Fibroblast of skin of right quadriceps (primary cell): ENCODE measurements at regions not wholly inside any gene's neighbourhood (a gene's known extent, or its start where the extent isn't known, plus 50 kb on each side); places are given as distances from the start of the nearest gene placed in this dataset.
A peak's percentile ranks its signal among the peaks of the same experiment; 100 is the strongest.
"Not testable (repeated sequence)": the region's sequence is repeated elsewhere in the genome, so short reads cannot be mapped to it uniquely, and the experiment has no call there.

Experiments
- DNase-seq: peaks from one replicate; pipeline ENCODE4 v3.0.0-alpha.2; 2013

DNA sequence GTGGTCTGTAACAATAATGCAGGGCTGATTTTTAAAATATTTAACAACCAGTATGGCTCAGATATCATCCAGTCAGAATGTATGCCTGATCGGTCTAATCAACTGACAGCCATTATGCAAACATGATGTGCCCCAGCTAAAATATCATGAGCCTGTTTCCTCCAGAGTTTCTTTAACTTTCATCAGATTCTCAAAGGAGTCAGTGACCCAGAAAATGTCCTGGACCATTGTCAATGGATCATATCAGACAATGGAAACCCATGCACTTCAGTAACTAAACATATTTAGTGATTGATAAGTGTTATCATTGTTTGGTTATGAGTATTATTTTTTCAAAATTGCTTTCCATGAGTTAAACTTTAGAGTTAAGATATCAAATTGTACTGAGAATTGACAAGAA is 173.5 kb downstream of the LMBRD1 start:
- DNase-seq, result no peak

DNA sequence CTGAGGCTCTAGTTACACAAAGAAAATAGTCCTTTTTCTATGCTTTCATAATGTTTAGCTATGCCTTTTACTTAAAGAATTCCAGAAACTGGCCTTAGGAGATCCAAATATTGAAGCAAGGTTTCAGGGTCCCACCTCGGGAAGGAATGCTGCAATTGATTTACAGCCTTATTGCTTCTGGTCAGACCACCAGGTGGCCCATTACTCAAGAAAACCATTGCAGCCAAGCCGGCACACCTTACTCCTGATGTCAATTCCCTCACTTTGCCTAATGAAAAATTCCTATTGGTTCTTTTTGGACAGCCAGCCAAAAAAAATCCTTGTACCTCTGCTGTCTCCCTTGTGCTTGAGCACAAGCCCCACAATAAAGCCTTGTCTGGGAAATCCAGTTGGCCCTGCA is 173.9 kb downstream of the LMBRD1 start:
- no peak for DNase-seq

- no peak for DNase-seq
Measured at GRCh38 chr6:69622230-69622629, 174.6 kb downstream of the LMBRD1 start.

DNA sequence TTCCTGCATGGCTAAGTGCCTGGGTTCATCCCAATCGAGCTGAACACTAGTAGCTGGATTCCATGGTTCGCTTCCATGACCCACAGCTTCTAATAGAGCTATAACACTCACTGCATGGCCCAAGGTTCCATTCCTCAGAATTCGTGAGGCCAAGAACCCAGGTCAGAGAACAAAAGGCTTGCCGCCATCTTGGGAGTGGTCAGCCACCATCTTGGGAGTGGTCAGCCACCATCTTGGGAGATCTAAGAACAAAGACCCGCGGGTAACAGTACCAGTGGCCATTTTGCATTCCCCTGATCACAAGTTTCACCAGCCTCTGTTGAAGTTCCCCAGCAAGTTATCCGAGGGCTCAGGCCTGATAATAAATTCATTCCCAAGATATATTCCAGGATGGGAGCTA is 179.6 kb downstream of the LMBRD1 start:
- DNase-seq, result no peak

DNA sequence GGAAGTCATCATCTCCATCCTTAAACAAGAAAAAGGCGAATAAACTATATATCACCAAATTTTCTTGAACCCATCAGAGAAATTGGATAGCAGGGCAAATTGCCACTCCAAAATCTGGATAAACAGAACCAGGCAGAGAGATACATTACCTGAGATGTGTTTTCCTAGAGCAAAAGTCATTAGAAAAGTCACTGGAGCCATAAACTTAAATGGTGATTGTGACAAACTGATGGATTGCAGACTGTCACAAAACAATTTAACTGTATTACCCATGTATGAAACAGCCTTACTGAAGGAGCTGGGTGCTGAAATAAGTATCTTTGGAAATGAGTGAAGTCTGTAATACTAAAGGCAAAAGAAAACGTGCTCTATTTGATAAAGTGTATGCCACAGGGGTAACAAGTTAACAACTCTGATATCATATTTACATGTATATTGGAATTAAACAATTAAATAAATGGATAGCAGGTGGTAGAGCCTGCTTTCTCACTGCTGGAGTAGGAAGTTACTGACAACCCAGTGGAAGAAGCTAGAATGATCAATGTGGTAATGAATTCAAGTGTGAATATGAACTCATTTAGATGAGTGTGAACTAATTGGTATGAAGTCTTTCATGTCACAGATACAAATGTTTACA is 186.9 kb downstream of the LMBRD1 start:
- DNase-seq, result no peak

- no peak for DNase-seq
Measured at GRCh38 chr6:69601132-69601531, 195.7 kb downstream of the LMBRD1 start.

- no peak for DNase-seq
Measured at GRCh38 chr6:69594405-69594804, 202.4 kb downstream of the LMBRD1 start.

- no peak for DNase-seq
Measured at GRCh38 chr6:69593706-69594105, 203.1 kb downstream of the LMBRD1 start.

DNA sequence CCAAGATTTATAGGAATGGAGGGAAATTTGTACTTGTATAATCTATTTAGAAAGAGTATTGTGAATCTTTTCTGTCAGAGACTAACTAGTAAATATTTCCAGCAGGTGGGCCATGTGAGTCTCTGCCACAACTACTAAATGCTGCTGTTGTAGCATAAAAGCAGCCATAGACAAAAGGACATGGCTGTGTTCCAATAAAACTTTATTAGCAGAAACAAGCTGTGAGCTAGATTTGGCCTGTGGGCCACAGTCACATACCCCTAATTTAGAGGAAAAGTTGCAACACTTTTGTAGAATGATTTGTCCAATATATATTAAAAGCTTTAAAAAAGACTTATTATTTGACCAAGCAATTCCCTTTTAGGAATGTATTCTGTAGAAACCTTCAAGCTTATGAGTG is 207.2 kb downstream of the LMBRD1 start:
- DNase-seq, result no peak

GRCh38 chr6:69584913-69585729 is 211.7 kb downstream of the LMBRD1 start:
- DNase-seq, result peak; percentile 65

DNA sequence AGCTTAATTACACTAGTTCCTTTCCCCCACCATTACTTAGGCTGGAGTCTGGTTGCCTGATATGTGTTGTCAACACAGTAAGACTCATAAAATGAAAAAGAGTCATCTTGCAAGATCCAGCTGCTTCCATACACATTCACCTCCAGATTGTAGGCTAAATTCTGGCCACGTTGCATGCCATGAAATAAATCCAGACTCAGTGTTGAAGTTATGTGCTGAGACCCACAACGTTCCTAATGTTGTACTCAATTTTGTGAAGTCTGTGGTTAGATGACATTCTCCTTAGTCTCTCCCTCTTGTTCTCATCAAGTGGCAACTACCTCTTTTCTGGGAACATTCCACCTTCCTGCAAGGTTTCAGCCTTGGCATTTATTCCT is 212.3 kb downstream of the LMBRD1 start:
- peak; percentile 86 for DNase-seq

DNA sequence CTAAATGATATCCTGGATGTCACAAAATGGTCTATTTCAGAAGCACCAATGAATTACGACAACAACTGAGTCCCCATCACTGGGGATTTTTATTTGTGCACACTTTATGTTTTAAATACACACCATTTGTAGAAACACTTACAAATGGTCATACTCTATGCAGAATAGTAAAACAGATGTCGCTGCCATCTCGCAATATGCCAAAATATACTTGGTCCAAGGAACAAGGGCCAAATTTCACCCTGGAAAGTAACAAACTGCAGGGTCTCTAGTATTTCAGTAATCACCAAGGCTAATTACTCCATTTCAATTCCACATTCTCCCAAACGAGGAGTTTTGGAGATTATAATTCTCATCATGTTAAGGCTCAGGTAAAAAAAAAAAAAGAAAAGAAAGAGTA is 215.2 kb downstream of the LMBRD1 start:
- DNase-seq, result no peak

GRCh38 chr6:69580706-69581105 is 216.1 kb downstream of the LMBRD1 start:
- no peak for DNase-seq

DNA sequence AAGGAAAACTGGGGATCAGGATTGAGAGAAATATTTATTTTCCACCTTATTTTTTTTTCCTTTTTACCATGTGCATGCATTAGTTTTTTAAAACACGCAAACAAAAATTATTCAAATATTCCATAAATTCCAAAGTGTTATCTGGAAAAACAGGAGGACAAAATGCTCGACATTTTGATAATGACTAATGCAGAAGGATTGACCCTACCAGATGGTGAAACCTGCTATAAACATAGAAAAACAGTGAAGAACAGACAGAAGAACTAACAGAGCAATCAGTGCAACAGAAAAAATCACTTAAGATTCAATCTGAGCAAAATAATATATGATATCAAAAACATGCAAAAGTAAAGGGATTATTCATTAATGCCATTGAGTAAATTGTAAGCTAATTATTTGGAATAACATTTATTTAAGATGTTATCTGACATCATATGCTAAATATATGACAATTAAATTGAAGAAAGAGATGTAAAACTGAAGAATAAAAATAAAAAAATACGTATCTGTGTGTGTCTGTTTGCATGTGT is 218.4 kb downstream of the LMBRD1 start:
- peak; percentile 23 for DNase-seq

DNA sequence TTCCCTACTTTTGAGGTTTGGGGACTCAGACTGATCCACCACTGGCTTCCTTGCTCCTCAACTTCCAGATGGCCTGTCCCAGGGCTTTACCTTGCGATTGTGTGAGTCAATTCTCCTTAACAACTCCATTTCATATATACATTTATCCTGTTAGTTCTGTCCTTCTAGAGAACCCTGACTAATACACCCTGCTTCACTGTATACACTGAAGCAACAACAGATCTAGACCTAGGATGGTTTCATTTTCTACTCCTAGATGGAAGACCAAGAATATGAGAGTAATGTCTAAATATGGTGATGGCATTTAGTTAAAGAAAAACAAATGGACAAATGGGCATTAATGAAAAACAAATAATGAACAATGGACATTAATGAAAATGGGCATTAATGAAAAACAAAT is 225.6 kb downstream of the LMBRD1 start:
- no peak for DNase-seq

- DNase-seq, result peak; percentile 39
Measured at GRCh38 chr6:69570106-69570505, 226.7 kb downstream of the LMBRD1 start.

GRCh38 chr6:69560597-69560996 is 236.2 kb downstream of the LMBRD1 start:
- DNase-seq, result not testable (repeated sequence)

- DNase-seq, result no peak
Measured at GRCh38 chr6:69555088-69555638, 241.6 kb downstream of the LMBRD1 start.

DNA sequence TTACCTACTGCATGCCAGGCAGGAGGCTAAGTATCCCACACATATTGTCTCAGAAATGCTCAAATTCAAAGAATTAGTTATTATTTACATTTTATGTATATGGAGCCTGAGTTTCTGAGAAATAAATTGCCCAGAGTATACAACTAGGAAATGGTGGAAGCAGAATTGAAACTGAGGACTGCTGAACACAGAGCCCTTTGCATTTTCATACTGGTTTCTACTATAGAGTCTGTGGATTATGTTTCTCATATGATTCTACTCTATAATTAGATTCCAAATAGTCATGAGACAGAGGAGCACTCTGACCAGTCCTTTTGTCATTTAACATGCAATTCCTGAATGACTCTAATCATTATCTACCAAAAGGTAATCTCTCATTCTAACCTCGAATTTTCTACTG is 254.3 kb downstream of the LMBRD1 start:
- no peak for DNase-seq

DNA sequence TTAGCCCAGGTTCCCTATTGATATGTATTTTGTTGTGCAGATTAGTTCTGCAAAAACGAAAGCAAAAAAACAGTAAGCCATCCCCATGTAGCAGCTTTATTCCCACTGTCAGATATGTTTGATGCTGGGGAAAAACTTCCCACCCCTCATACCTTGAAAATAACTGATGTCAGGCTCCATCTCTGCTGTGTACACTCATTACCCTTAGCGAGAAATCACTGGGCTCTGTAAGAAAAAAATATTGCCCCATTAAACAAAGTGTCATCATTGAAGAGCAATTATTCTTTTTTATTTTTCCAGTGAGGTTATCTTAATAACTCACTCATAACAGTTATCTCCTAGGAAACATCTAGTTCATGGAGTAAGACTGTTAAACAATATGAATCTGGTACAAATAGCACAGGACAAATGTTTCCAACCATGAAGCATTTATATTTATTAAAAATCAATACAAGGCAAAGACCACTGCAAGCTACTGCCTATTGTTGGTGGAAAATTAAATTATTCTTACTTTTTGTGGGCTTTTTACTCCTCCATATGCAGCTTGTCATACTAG is 268.8 kb downstream of the LMBRD1 start:
- DNase-seq, result no peak

GRCh38 chr6:69515480-69515879 is 281.3 kb downstream of the LMBRD1 start:
- not testable (repeated sequence) for DNase-seq

GRCh38 chr6:69494595-69494994 is 302.2 kb downstream of the LMBRD1 start:
- no peak for DNase-seq

GRCh38 chr6:69489970-69490369 is 306.8 kb downstream of the LMBRD1 start:
- DNase-seq, result no peak

GRCh38 chr6:69487688-69488087 is 309.1 kb downstream of the LMBRD1 start:
- DNase-seq, result no peak
